Endothelial cell of umbilical vein (primary cell): ENCODE measurements at regions not wholly inside any gene's neighbourhood (a gene's known extent, or its start where the extent isn't known, plus 50 kb on each side); places are given as distances from the start of the nearest gene placed in this dataset.

Experiments
- BruUV-seq: library from RNA; stranded (reverse); fragments of 400-500 nt; replicated peaks from 2 replicates; lab custom pipeline; 2021; lab: Mats Ljungman, UMichigan
- CTCF ChIA-PET: fragments of 300-600, 350-600 bp; sonication (Branson Sonifier 250); formaldehyde crosslinking; loops from one replicate; lab custom pipeline; 2021; ENCODE audit warnings: antibody characterized with exemption, inconsistent platforms; lab: Charles Lee
- POLR2A ChIA-PET: fragments of 300-600, 350-600 bp; sonication (Branson Sonifier 250); formaldehyde crosslinking; loops from one replicate; lab custom pipeline; 2021; ENCODE audit warnings: antibody characterized with exemption, inconsistent platforms; lab: Charles Lee
- DNase-seq: peaks from one replicate; pipeline ENCODE4 v3.0.0-alpha.2; 2011; ENCODE audit warnings: low read depth, low spot score
- FAIRE-seq: peaks from 2 replicates; lab custom pipeline; 2011; peaks lifted over from hg19 to GRCh38; lab: Jason Lieb, UNC
- H2AFZ ChIP-seq: 2 replicates; pipeline ENCODE4 v1.6.0; 2012; ENCODE audit warnings: low read depth, low read length, control low read depth, inconsistent platforms
- H3K27ac ChIP-seq: 2 replicates; pipeline ENCODE4 v1.5.1; 2011; ENCODE audit warnings: low read depth, mild to moderate bottlenecking, control low read depth, low read length, moderate library complexity; ENCODE audit not compliant: insufficient read depth
- H3K27me3 ChIP-seq, 2 experiments: 2 replicates each; pipeline versions ENCODE4 v1.6.0 to v1.6.1; 2011; ENCODE audit warnings: low read length in 2 of 2, mixed read lengths in 1 of 2; ENCODE audit not compliant: control insufficient read depth in 2 of 2, insufficient read depth in 2 of 2
- H3K36me3 ChIP-seq, 2 experiments: 2 replicates in 1 of 2; 3 replicates in 1 of 2; pipeline ENCODE4 v1.5.1; 2011; ENCODE audit warnings: low read length in 2 of 2, mild to moderate bottlenecking in 1 of 2, moderate library complexity in 1 of 2; ENCODE audit not compliant: control insufficient read depth in 2 of 2, insufficient read depth in 2 of 2; ENCODE audit errors: extremely low read depth in 1 of 2
- H3K4me1 ChIP-seq: 3 replicates; pipeline ENCODE4 v1.5.1; 2011; ENCODE audit warnings: mild to moderate bottlenecking, low read length; ENCODE audit not compliant: control insufficient read depth, insufficient read depth; ENCODE audit errors: extremely low read depth
- H3K4me2 ChIP-seq: 2 replicates; pipeline ENCODE4 v1.6.1; 2011; ENCODE audit warnings: low read length, control low read depth, mixed read lengths; ENCODE audit not compliant: insufficient read depth
- H3K4me3 ChIP-seq, 3 experiments: fragments of 200-600 bp in 1 of 3; sonication (generic), shearing (Covaris generic) in 1 of 3; replicated peaks in 1 of 3; 2 replicates each; pipeline ENCODE4 v1.5.1; 2011 to 2016; ENCODE audit warnings: control low read depth in 3 of 3, low read length in 3 of 3, mild to moderate bottlenecking in 2 of 3, inconsistent platforms in 1 of 3, low read depth in 1 of 3, moderate library complexity in 1 of 3; ENCODE audit not compliant: insufficient read depth in 1 of 3
- H3K79me2 ChIP-seq: 2 replicates; pipeline ENCODE4 v1.6.0; 2012; ENCODE audit warnings: low read length, inconsistent platforms; ENCODE audit not compliant: control insufficient read depth, insufficient read depth
- H3K9ac ChIP-seq: replicated peaks from 2 replicates; pipeline ENCODE3; 2011; ENCODE audit warnings: low read length, control low read depth; ENCODE audit not compliant: insufficient read depth; ENCODE audit errors: extremely low read depth
- H3K9me1 ChIP-seq: replicated peaks from 3 replicates; pipeline ENCODE4 v1.6.0; 2011; ENCODE audit warnings: mild to moderate bottlenecking, low read length; ENCODE audit not compliant: control insufficient read depth, insufficient read depth; ENCODE audit errors: extremely low read depth
- H3K9me3 ChIP-seq: replicated peaks from 2 replicates; pipeline ENCODE4 v1.5.1; 2012; ENCODE audit warnings: low read length, inconsistent platforms; ENCODE audit not compliant: control insufficient read depth, insufficient read depth
- H4K20me1 ChIP-seq: replicated peaks from 2 replicates; pipeline ENCODE3; 2011; ENCODE audit warnings: mild to moderate bottlenecking, low read length; ENCODE audit not compliant: control insufficient read depth, insufficient read depth; ENCODE audit errors: extremely low read depth
- CTCF ChIP-seq, 2 donors: IDR thresholded peaks; 1 replicate in 1 of 2; 2 replicates in 1 of 2; pipeline ENCODE4 v1.5.1; 2011; ENCODE audit warnings: low read length in 2 of 2, mild to moderate bottlenecking in 2 of 2, moderate library complexity in 2 of 2, control low read depth in 1 of 2, inconsistent platforms in 1 of 2, low read depth in 1 of 2; ENCODE audit not compliant: insufficient read depth in 1 of 2; ENCODE audit errors: extremely low read depth in 1 of 2
- EZH2 ChIP-seq: IDR thresholded peaks from 2 replicates; pipeline ENCODE4 v1.6.1; 2012; ENCODE audit warnings: borderline replicate concordance, low read depth, mild to moderate bottlenecking, moderate library complexity, low read length, inconsistent platforms; ENCODE audit not compliant: severe bottlenecking
- FOS ChIP-seq: IDR thresholded peaks from 2 replicates; pipeline ENCODE4 v1.6.1; 2011; ENCODE audit warnings: mild to moderate bottlenecking, low read length, moderate library complexity, borderline replicate concordance; ENCODE audit not compliant: insufficient read depth
- GATA2 ChIP-seq: IDR thresholded peaks from 2 replicates; pipeline ENCODE4 v1.7.0; 2011; ENCODE audit warnings: low read depth, mild to moderate bottlenecking, moderate library complexity, mixed read lengths, low read length; ENCODE audit not compliant: insufficient read length, insufficient read depth
- JUN ChIP-seq: IDR thresholded peaks from 2 replicates; pipeline ENCODE4 v1.6.1; 2011; ENCODE audit warnings: borderline replicate concordance, low read depth; ENCODE audit not compliant: insufficient read length, insufficient read depth
- MAX ChIP-seq: IDR thresholded peaks from 2 replicates; pipeline ENCODE4 v1.6.1; 2011; ENCODE audit not compliant: insufficient read depth, insufficient read length
- MYC ChIP-seq: IDR thresholded peaks from one replicate; pipeline ENCODE4 v1.6.1; 2011; ENCODE audit warnings: mild to moderate bottlenecking, low read depth, low read length
- POLR2A ChIP-seq: IDR thresholded peaks from 2 replicates; pipeline ENCODE4 v1.6.1; 2012; ENCODE audit warnings: low read depth, mild to moderate bottlenecking, control low read depth, low read length
- POLR2AphosphoS5 ChIP-seq: IDR thresholded peaks from 2 replicates; pipeline ENCODE4 v1.6.1; 2012; ENCODE audit warnings: low read depth, mild to moderate bottlenecking, control low read depth, low read length, moderate library complexity; ENCODE audit not compliant: insufficient read depth
- dilution Hi-C: fragments of 300-500 bp; cut with MboI; formaldehyde crosslinking; loops from one replicate; pipeline ENCODE4 v1.15.0; 2019; ENCODE audit warnings: low sequenced_read_pairs; ENCODE audit not compliant: extremely low pct_ligation_motif_present
- intact Hi-C: fragments of 100-400 bp; cut with micrococcal nuclease; formaldehyde crosslinking; loops from one replicate; pipeline ENCODE4 v1.10.0; 2022

GRCh38 chr6:25024821-25025220 lies 89.1 kb upstream of the RIPOR2 start:
- no peaks in the 10 kb centered on the region for H3K27me3 ChIP-seq
- ChIA-PET POLR2A (no interaction called here), CTCF (no interaction called here)
- intact Hi-C loops (no loop called here), dilution Hi-C loops (no loop called here)
- no peak for FAIRE-seq
- no peaks in the 10 kb centered on the region for H3K9me1 ChIP-seq
- no peak for DNase-seq
- H4K20me1 ChIP-seq = no peaks in the 10 kb centered on the region
- no peak overlapping the region for H3K27ac ChIP-seq
- no peaks in the 10 kb centered on the region for H3K9me3 ChIP-seq
- H3K4me1 ChIP-seq = no peaks in the 10 kb centered on the region
- no peak overlapping the region for H3K4me3 ChIP-seq
- no peaks in the 10 kb centered on the region for H3K79me2 ChIP-seq
- H2AFZ ChIP-seq = no peak overlapping the region
- H3K9ac ChIP-seq = no peak overlapping the region
- no peak overlapping the region for H3K4me2 ChIP-seq
- no TSS peak for BruUV-seq
- no peaks in the 10 kb centered on the region for H3K36me3 ChIP-seq
- TF ChIP-seq MAX (no peak), MYC (no peak), JUN (no peak), FOS (no peak), POLR2AphosphoS5 (no peak)

GRCh38 chr6:25025248-25025918 lies 89.6 kb upstream of the RIPOR2 start:
- Histone ChIP-seq H3K4me1 (no peaks in the 10 kb centered on the region), H3K79me2 (no peaks in the 10 kb centered on the region), H4K20me1 (no peaks in the 10 kb centered on the region), H3K4me3 (no peak overlapping the region), H3K9ac (no peak overlapping the region), H3K9me3 (no peaks in the 10 kb centered on the region), H3K27me3 (no peaks in the 10 kb centered on the region), H3K36me3 (no peaks in the 10 kb centered on the region), H3K9me1 (no peaks in the 10 kb centered on the region), H2AFZ (no peak overlapping the region), H3K27ac (no peak overlapping the region), H3K4me2 (no peak overlapping the region)
- intact Hi-C loops (no loop called here), dilution Hi-C loops (no loop called here)
- FAIRE-seq = no peak
- TF ChIP-seq FOS = no peak
- no peak for TF ChIP-seq POLR2AphosphoS5
- TF ChIP-seq CTCF (IDR thresholded peaks at IDR 0.05; ENCODE audit: extremely low read depth in 1 of 2, insufficient read depth in 1 of 2, low read depth in 1 of 2, low read length in 2 of 2) = no peak
- no peak for TF ChIP-seq MAX
- TF ChIP-seq JUN = no peak
- TF ChIP-seq GATA2 = no peak
- TF ChIP-seq MYC = no peak
- TF ChIP-seq POLR2A = no peak
- no peak for TF ChIP-seq EZH2
- DNase-seq = no peak
- CTCF ChIA-PET = interaction anchor here (1.4 to 2.8 kb wide), 2 partner anchors 35 to 169 kb away, joined by 6 to 12 read pairs; no protein-coding TSS in a partner anchor
- POLR2A ChIA-PET = no interaction called here
- no TSS peak for BruUV-seq
